HG03442 (cell line): ENCODE measurements at regions not wholly inside any gene's neighbourhood (a gene's known extent, or its start where the extent isn't known, plus 50 kb on each side); places are given as distances from the start of the nearest gene placed in this dataset.
"Not testable (repeated sequence)": the region's sequence is repeated elsewhere in the genome, so short reads cannot be mapped to it uniquely, and the experiment has no call there.

Experiments used
- ATAC-seq: cut with Tn5 transposase; IDR thresholded peaks from one replicate; pipeline ENCODE4 v1.9.1; 2021; ENCODE audit warnings: mild to moderate bottlenecking, moderate library complexity; ENCODE audit not compliant: unreplicated experiment

DNA sequence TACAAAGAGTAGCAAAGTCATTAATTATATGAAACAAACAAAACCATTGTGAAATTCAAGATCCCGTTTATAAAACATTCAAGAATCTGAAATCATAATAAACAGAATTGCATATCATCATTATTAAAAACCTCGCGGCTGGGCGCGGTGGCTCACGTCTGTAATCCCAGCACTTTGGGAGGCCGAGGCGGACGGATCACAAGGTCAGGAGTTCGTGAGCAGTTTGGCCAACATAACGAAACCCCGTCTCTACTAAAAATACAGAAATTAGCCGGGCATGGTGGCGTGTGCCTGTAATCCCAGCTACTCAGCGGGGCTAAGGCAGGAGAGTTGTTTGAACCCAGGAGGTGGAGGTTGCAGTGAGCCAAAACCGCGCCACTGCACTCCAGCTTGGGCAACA lies 80.3 kb upstream of the COPS8 start:
- not testable (repeated sequence) for ATAC-seq

DNA sequence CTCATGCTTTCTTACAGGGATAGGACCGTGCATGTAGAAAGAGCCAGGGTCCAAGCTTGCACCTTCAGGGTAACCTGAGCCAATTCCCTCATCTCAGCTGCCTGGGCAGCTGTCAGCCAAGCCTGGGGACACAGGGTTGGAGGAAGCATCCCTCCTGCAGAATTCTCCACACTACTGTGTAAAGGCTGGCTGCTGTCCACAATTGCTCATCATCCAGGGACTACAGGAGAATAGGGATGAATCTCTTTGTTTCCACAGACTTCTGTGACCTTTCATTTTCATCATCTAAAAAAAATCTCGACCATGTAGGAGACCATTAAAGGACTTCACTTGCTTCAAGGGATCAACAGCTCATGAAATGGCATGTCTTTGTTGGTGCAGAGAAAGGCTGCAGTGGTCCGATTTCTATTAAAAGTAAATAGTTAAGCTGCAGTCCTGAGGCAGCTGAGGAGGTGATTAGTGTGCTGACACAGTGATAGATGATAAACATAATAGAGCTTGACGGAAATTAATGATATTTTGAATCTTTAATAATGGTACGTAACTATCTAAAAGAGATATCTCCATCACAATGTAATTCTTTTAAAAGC lies 74.4 kb upstream of the COPS8 start:
- no peak for ATAC-seq

DNA sequence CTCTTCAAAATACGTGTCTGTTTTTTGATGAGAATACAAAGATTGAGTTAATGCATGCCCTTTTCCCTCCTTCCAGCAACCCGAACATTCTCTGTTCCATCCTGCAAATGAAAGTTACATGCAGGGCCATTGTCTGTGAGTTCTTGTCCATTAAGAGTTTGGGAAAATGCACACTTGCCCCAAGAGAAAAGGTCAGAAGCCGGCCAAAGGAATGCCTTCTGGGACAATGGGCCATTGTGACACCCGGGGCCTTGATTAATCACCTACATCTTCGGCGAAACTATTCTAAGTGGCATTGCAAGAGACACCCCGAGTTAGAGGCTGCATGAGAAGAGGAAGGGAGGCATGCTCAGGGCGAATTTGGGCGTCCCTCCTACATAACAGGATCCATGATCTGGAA lies 73.7 kb upstream of the COPS8 start:
- no peak for ATAC-seq

DNA sequence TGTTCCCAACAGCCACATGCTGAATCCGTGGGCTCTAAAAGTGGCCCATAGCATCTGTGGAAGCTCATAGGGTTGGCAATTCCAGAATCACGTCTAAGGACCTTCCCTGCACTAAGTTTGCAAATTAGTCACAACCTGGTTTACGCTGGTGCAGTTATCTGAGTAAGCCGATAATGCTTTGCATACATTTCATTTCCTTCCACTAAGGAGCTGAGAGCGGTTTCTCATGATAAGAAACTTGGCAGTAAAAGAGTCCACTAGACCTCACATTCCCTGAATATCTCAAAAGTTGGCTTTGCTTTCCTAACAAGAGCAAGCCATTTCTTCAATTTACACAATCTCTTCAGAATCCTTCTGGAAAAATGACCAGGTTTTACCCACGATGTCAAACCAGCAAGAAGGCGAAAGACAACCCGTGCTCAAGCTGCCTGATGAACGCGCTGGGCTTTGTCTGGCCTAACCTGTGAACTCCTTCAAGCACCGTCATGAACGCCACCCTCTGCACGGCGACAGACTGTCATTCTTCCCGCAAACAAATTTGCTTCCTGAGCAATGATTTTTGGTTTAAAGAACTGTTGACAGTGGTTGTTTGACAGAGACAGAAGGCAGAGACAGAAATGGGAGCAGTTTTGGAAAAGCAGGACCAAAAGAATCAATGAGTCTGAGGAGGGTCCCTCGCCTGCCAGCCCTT lies 73.0 kb upstream of the COPS8 start:
- no peak for ATAC-seq

DNA sequence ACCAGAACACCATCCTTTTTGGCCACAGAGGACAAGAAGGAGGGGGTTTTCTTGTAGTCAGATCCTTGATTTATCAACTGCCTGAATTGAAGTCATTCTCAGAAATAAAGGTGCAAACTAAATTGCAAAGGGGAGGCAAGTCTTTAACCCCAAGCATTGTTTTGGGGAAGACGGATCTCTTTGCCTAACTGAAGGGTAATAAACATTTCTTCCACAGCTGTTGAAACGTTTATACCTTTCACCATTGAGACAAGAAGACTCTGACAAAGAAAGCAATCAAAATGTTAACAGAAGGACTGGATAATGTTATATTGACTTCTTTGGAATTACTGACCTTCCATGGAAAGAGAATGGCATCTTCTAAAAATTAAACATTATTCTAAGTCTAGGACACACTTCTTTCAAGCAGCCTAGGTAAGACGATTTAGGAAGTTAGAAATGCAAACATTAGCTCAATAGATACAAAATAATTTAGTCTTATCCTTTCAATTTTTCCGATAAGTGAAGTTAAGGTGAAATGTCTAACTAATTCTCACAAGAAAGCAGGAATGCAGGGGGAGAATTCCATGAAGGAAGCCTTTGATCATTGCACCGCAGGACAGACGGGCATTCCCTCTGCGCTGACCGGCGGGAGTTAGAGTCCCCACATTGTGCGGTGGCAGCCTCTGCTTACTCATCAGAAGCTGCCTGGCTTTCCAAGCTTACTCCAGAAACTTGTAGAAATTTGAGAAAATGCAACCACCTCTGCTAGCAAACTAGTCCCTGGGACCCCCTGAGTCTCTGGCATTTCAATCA lies 69.4 kb upstream of the COPS8 start:
- no peak for ATAC-seq

DNA sequence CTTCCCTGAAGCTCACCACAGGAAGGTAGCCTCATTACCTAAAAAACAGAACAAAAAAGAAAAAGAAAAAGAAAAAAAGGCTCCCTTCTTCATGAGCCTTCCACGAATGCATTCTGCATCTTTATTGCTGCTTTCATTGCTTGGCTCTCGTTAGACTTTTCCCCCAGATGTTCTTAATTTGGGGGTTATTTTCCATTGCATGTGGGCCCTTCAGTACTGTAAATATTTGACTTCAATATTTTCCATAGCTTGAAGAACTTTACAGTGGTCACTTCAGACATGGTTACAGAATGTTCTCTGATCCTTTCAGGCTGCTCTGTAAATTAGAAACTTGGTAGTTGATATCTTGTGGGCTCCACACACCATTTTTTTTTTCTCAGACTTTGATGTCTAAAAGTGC lies 65.6 kb upstream of the COPS8 start:
- ATAC-seq = no peak

DNA sequence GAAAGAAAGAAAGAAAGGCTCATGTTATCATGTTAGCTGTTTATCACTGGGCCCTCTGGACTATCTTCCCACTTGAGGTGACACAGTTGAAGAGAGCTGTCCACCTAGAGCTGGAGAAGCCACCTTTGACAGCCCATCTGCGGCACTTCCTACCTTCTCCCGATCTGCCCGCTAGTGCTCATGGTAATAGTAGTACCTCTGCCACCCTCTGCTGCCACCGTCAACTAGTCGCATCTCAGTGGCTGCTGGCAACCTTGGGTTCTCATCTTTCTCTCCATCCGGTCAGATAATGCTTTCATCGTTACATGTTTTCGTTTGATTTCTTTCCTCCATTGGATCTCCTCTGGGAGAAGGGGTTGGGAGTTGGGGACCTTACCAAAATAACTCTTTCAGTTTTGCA lies 63.2 kb upstream of the COPS8 start:
- ATAC-seq = no peak

DNA sequence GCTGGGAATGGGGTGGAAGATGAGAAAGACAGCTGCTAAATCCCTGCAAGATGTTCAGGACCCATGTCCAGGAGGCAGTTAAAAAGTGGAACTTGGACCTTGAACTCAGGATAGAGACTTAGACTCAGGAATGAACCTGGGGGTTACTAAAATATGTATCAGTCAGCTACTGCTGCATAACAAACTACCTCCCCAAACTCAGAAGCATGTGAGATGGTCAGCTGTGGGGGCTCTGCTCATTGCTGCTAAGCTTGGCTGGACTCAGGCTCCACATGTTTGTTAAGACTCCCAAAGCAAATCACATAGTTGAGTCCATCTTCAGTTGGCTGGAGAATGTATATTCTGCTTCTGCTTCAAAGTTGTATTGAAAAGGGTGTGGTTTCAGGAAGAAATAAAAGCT lies 61.4 kb upstream of the COPS8 start:
- no peak for ATAC-seq

DNA sequence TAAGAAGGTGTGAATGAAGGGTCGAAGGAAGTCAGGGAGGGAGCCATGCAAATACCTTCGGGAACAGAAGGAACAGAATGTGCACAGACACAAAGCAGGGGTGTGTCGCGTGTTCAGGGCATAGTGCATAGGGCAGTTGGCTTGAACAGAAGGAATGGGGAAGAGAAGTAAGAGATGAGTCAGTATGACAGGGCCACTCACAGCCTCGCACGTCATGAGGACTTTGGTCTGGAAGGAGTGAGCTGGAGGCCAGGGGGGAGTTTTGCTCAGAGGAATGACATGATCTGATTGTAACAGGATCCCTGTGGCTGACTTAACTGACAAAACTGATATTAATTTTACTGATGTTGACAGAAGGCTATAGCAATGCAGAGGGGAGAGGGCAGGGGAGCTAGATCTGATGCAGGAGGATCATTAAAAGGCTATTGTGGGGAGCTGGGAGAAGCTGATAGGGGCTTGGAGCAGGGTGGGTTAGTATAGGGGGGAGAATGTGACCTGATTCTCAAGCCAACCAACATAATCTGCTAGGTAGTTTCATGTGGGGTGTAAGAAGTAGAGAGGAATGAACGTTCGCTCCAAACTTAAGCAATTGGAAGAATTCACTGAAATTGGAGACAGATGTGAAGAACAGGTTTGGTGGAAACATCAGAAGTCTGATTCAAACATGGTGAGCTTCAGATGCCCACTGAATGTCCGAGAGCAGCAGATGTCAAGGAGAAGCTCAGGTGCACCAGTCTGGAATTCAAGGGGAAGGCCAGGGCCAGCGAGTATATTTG lies 60.4 kb upstream of the COPS8 start:
- no peak for ATAC-seq

DNA sequence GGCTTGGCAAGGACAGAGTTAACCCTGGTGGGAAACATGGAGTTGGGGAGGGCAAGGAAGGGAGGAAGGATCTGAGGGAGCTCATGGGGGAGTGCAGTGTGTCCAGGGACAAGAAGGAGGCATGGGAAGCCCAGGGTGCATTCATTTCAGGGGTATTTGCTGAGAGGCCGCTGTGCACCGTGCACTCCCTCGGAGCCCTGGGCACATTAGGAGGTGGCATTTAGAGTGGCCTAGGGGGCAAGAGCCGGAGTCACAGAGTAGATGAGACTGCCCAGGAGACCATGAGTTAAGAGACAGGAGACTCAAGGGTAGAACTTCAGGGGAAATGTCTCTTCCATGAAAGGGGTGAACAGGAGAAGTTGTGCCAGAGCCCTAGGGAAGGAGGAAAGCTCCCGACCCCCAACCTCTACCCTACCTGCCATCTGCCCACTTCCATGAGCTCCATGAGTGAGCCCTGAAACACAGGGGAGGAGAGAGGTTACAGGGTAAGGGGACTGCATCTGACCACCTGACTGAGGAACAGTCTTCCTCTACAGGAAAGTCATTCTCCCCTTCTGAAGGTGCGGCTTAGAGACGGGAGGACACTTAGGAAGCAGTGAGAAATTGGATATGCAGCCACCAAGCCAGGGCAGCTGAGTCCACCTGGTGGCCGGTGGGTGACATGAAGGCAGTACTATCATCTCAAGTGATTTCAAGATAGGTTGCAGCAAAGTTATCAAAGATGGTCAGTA lies 58.5 kb upstream of the COPS8 start:
- no peak for ATAC-seq

DNA sequence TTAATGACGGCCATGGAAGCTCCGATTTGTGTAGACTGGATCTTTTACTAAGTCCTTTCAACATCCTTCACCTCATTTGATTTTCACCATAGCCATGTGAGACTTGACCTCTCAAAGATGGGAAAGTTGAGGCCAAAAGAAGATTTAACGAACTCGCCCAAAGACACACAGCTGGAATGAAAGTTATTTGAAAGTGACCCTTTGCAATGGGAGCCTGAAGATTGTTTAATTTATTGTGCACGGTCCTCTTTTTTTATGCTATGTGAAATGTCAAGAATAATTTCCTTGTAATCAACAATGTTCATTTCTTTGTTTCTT lies 58.0 kb upstream of the COPS8 start:
- ATAC-seq = no peak

DNA sequence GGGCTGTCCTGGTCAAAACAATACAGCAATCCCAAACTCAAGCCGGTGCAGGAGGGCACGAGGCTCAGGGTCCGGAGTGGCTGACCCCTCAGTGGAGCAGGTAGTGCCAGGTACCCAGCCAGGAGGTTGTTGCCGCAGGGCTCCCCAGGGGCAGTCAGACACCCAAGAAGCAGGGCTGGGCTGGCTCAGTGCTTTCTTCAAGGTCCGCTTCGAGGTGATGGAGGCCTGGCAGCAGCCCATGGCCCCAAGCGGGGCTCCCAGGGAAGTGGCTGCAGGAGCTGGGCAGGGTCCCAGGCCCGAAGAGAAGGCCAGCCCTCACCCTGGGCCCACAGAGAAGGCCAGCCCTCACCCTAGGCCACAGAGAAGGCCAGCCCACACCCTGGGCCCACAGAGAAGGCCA lies 55.3 kb upstream of the COPS8 start:
- ATAC-seq = no peak

DNA sequence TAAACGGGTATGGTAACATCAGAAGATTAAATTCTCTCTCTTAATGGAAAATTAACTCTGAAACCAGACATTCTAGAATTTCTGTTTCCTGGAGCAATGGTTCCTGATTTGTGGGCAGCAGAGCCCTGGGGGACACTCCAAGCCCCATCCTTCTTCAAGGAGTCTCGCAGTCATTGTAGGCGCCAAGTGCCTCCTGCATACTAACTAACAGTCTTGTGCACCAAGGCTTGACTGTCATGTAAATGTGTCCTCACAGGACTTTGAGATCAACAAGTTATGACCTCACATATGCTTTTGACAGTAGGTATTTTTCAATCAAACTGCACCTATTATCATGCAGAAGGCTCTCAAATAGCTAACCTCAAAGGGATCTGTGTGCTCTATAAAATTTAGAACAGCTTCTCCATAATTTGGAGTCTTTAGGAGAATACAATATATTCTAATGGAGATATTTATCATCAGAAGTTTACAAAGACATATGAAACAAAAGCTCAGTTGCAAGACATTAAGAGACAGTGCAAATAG lies 52.1 kb upstream of the COPS8 start:
- ATAC-seq = no peak

DNA sequence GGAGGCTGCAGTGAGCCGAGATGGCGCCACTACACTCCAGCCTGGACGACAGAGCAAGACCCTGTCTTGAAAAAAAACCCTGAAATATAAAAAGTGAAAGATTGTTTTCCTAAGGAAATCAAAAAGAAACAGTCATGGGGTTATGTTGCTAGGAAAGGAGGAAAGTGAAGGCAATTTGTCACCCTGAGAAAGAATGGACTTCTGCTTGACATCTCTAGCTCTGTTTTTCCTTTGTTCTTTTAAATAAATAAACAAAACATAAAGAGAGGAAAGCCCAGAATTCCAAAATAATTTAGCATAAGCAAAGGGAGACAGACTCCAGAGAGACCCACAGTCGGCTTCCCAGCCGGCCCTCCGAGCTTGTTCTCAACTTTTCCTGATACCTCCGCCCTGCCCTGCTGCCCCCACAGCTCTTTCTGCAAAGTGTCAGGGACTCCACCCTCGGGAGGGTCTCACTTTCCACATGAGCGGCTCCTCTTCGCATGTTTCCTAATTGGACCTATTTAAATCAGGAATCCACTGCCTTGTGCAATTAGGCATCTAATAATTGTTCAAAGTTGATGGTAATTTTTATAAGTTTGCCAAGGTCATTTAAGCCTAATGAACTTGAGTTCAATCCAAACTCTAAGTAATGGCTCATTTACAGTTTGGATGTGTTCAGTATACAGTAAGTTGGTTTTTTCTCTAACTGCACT lies 49.8 kb upstream of the COPS8 start:
- ATAC-seq = no peak
